GM18909 (cell line): ENCODE measurements at regions not wholly inside any gene's neighbourhood (a gene's known extent, or its start where the extent isn't known, plus 50 kb on each side); places are given as distances from the start of the nearest gene placed in this dataset.

Experiments
- ATAC-seq: cut with Tn5 transposase; IDR thresholded peaks from one replicate; pipeline ENCODE4 v1.9.1; 2021; ENCODE audit warnings: mild to moderate bottlenecking; ENCODE audit not compliant: unreplicated experiment, poor library complexity

DNA sequence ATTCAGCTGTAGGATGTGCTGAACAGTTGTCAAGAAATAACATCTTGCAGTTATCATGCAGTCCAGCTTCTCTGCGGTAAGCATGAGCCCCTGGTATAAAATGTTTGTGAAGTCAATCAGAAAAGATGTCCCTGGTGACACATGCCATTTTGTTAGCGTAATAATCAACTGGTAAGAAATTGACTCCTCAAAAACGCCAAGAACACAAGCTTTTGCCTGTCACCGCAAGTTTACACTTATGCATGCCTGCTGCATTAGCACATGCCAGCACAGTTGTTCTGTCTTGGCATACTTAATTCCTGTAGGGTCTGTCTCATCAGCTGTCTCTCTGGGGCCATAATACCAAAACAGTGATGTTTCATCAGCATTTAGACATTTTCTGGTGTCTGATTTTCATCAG is 524.8 kb upstream of the DSEL start:
- ATAC-seq: no peak

DNA sequence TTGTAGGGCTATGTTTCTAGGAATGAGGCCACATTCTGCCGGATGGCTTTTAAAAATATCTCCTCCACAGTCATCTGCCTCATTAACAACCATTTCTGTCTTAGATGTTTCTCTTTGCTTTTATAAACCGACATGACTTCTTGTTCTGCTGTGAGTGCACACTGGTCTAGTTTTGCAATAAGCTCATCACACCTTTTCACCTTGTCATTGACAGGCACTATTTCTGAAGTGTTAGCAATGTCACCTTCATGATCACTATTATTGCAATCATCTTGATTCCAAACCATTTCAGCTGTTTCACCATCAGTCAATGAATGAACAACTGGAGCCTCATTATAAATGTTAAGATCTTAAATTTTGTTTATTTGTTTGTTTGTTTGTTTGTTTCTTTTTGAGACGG is 523.7 kb upstream of the DSEL start:
- no peak for ATAC-seq

- ATAC-seq: no peak
Measured at GRCh38 chr18:68035774-68036522, 519.4 kb upstream of the DSEL start.

- no peak for ATAC-seq
Measured at GRCh38 chr18:68034296-68034695, 517.8 kb upstream of the DSEL start.

- no peak for ATAC-seq
Measured at GRCh38 chr18:68033466-68033865, 516.9 kb upstream of the DSEL start.

DNA sequence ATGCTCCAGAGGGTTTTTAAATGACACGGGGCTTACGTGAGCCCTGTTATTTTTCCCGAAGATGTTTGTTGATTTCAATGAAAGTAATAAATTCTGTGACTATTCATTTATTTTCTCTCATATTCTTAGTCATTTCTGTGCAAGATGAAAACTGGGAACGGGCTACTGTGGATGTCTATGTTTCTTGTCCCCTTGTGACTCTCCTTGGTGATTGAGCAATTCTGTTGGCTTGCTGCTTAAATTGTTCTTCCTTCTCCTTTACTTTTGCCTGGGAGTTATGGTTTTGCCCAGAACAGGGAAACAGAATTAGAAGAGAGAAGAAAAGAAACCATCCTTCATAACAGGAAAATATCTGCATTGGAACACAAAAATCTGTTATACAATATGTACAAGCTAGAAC is 508.2 kb upstream of the DSEL start:
- no peak for ATAC-seq

- no peak for ATAC-seq
Measured at GRCh38 chr18:68017385-68017784, 500.9 kb upstream of the DSEL start.

GRCh38 chr18:67997496-67997895 is 481.0 kb upstream of the DSEL start:
- ATAC-seq: no peak

- ATAC-seq: no peak
Measured at GRCh38 chr18:67995769-67996168, 479.2 kb upstream of the DSEL start.

- no peak for ATAC-seq
Measured at GRCh38 chr18:67980241-67980640, 463.7 kb upstream of the DSEL start.

DNA sequence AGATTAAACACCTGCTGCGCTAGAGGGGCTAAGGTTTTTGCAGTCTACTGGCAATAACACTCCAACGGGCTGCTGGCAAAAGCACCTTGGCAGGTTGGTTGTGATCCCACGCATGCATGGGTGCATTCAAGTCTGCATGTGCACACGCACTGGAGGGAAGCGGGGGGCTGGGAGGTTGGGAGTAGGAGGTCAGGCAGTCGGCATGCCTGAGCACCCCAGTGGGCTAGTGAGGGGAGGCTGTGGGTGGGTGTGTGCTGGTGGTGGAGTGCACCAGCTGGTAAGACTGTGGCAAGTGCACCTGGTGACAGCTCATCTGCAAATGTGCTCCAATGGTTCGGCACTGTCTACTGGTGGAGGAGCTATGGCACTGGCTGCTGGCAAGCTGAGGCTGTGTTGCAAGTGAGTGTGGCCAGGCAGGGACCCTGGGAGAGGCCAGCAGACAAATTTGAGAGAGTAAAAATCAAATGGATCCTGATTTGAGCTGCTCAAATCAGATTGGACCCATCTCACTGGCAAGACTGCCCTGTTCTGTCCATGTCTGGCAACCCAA is 460.6 kb upstream of the DSEL start:
- ATAC-seq: no peak

- no peak for ATAC-seq
Measured at GRCh38 chr18:67973916-67974315, 457.4 kb upstream of the DSEL start.

DNA sequence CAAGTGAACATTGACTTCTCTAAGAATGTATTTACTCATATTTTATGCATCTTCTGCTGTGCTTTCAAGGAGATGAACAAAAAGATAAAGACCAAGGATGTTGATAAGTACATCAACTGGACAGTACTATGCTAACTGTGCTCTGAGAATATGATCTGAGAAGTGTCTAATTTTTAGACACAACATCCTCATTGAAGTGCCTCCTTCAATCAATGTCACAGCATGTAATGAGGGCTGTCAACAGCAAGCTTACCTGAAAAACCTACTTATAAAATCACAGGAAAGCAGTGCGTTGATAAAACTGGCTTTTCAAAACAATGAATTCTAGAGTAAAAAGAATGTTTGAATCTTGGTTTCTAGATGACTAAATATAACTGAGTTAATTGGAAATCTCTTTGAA is 452.9 kb upstream of the DSEL start:
- no peak for ATAC-seq

DNA sequence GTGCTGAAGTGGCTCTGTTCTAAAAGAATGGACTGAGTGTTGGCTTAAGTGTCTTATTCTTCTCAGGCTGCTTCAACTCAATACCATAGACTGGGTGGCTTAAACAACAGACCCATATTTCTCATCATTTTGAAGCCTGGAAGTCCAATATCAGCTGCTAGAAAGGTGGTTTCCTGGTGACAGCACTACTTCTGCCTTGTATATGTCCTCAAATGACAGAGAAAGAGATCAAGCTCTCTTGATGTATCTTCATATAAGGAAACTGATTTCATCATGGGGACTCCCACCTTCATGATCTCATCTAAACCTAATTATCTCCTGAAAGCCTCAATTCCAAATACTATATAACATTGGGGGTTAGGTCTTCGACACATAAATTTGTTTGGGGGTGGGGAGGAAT is 449.7 kb upstream of the DSEL start:
- no peak for ATAC-seq

- no peak for ATAC-seq
Measured at GRCh38 chr18:67964462-67964861, 447.9 kb upstream of the DSEL start.

GRCh38 chr18:67961701-67962440 is 445.4 kb upstream of the DSEL start:
- no peak for ATAC-seq

- no peak for ATAC-seq
Measured at GRCh38 chr18:67957684-67958083, 441.2 kb upstream of the DSEL start.

GRCh38 chr18:67954594-67954993 is 438.1 kb upstream of the DSEL start:
- no peak for ATAC-seq

DNA sequence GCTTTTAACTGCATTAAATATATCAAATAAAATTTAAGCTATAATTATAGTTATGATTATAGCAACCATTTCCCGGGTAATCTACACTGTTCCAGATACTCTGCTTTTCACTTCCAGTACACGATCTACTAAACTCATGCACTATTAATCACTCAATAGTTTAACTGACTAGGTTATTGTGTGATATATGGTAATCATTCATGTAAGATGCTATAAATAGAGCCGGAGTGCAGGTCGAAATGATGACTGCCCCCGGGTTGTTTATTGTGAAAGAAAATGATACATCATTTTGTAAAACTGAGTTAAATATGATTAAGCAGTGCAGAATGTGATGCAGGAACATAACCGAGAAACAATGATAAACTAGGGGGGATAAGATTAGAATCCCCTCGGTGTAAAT is 434.6 kb upstream of the DSEL start:
- no peak for ATAC-seq

DNA sequence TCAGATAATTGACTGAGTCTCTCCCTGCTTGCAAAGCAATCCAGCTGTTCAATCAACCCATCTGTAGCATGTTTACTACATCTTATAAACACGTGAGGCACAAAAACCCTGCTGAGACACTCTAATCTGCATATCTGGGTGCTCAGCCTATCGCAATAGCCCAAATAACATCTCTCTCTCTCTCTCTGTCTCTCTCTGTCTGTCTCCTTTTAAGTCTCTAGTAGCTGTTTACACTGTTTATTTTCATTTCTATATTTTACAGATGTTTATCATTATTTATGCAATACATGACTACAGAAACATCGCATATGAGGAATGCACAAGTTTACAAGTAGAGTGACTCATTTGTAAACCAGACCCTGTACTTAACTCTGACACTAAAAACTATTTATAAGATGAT is 422.1 kb upstream of the DSEL start:
- ATAC-seq: no peak

DNA sequence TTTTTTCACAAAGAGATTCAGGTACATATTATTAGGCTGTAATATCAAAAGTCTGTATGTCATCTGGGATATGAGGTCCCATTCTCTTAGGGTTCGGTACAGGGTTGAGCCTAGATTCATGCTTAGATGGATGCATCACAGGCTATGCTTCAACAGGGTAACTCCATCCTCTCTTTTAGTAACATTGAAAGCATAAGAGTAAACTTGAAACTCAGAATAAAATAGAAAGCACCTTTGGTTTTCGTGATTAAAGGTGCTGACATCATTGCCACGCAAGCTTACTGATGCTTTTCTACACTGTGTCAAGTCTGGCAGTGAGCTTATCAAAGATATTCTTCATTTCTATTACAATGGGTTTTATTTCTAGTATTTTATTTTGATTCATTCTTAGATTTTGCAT is 419.1 kb upstream of the DSEL start:
- ATAC-seq: no peak

- no peak for ATAC-seq
Measured at GRCh38 chr18:67933271-67933670, 416.8 kb upstream of the DSEL start.
